ENCODE measurements at regions not wholly inside any gene's neighbourhood (a gene's known extent, or its start where the extent isn't known, plus 50 kb on each side); places are given as distances from the start of the nearest gene placed in this dataset.

DNA sequence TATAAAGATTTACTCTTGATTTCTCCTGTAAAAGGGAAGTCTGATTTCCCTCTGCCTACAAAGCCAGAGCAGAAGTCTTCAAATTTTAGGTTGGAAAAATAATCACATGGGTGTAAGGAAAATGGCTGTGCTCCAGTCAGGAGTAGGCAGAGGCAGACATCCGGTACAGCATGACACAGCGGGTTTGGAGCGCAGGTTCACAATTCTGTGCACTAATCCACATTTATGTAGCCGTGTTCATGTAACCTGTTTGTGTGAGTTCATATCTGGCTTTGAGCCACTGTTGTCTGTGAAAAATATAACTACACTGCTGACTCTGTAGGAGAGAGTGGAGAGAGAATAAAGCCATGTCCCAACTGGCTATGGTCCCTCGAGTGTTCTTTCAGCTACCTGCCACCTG lies 248.0 kb downstream of the CASP12 start:
- TF ChIP-seq, protein P1, sequence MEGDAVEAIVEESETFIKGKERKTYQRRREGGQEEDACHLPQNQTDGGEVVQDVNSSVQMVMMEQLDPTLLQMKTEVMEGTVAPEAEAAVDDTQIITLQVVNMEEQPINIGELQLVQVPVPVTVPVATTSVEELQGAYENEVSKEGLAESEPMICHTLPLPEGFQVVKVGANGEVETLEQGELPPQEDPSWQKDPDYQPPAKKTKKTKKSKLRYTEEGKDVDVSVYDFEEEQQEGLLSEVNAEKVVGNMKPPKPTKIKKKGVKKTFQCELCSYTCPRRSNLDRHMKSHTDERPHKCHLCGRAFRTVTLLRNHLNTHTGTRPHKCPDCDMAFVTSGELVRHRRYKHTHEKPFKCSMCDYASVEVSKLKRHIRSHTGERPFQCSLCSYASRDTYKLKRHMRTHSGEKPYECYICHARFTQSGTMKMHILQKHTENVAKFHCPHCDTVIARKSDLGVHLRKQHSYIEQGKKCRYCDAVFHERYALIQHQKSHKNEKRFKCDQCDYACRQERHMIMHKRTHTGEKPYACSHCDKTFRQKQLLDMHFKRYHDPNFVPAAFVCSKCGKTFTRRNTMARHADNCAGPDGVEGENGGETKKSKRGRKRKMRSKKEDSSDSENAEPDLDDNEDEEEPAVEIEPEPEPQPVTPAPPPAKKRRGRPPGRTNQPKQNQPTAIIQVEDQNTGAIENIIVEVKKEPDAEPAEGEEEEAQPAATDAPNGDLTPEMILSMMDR (conservative IDR thresholded peaks at IDR 0.05 in 1 of 2, IDR thresholded peaks at IDR 0.05 in 1 of 2; ENCODE audit: low read depth in 1 of 2, low read length in 2 of 2): no peak
- no peak for TF ChIP-seq EZH2 (IDR thresholded peaks at IDR 0.05; ENCODE audit: low read length, missing control alignments)
- Histone ChIP-seq H3K9me3 (ENCODE audit: control insufficient read depth, insufficient read depth, low read depth, low read length) (no peaks in the 10 kb centered on the region), H3K9ac (ENCODE audit: insufficient read depth, low read length) (no peak overlapping the region), H2AFZ (ENCODE audit: low read length) (no peak overlapping the region), H4K20me1 (ENCODE audit: control insufficient read depth, extremely low read depth, insufficient read depth, low read length) (no peaks in the 10 kb centered on the region), H3K27ac (ENCODE audit: insufficient read depth, low read length) (no peak overlapping the region), H3K4me3 (replicated peaks in 1 of 4; ENCODE audit: control extremely low read depth in 1 of 4, insufficient read depth in 1 of 4, low read depth in 3 of 4, low read length in 4 of 4) (no peak overlapping the region), H3K79me2 (ENCODE audit: control insufficient read depth, insufficient read depth, low read length) (no peaks in the 10 kb centered on the region), H3K27me3 (ENCODE audit: control insufficient read depth, insufficient read depth, low read length) (no peaks in the 10 kb centered on the region), H3K36me3 (ENCODE audit: control insufficient read depth, insufficient read depth, low read length) (no peaks in the 10 kb centered on the region), H3K4me1 (ENCODE audit: control insufficient read depth, extremely low read depth, insufficient read depth, low read length) (no peaks in the 10 kb centered on the region), H3K4me2 (ENCODE audit: extremely low read depth, insufficient read depth, low read length) (no peak overlapping the region)
- DNase-seq (ENCODE audit: low read depth in 2 of 2): no peak

DNA sequence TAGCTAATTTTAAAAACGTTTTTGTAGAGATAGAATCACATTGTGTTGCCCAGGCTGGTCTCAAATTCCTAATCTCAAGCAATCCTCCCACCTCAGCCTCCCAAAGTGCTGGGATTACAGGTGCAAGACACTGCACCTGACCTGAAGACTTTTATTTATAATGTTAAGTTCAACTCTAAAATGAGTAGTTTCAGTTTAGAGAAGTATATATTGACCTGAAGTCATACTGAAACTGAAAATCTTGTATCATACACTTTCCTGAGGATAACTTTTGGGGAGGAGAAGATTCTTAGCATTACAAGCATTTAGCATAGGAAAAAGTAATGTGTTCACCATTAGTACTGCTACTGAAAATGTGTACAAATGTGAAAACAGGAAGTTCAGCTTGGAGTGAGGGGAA lies 249.3 kb downstream of the CASP12 start:
- Histone ChIP-seq H3K79me2 (ENCODE audit: control insufficient read depth, insufficient read depth, low read length) (no peaks in the 10 kb centered on the region), H2AFZ (ENCODE audit: low read length) (no peak overlapping the region), H3K27me3 (ENCODE audit: control insufficient read depth, insufficient read depth, low read length) (no peaks in the 10 kb centered on the region), H3K4me3 (replicated peaks in 1 of 4; ENCODE audit: control extremely low read depth in 1 of 4, insufficient read depth in 1 of 4, low read depth in 3 of 4, low read length in 4 of 4) (no peak overlapping the region), H3K4me2 (ENCODE audit: extremely low read depth, insufficient read depth, low read length) (no peak overlapping the region), H3K9me3 (ENCODE audit: control insufficient read depth, insufficient read depth, low read depth, low read length) (no peaks in the 10 kb centered on the region), H3K9ac (ENCODE audit: insufficient read depth, low read length) (no peak overlapping the region), H3K36me3 (ENCODE audit: control insufficient read depth, insufficient read depth, low read length) (no peaks in the 10 kb centered on the region), H4K20me1 (ENCODE audit: control insufficient read depth, extremely low read depth, insufficient read depth, low read length) (no peaks in the 10 kb centered on the region), H3K27ac (ENCODE audit: insufficient read depth, low read length) (no peak overlapping the region), H3K4me1 (ENCODE audit: control insufficient read depth, extremely low read depth, insufficient read depth, low read length) (no peaks in the 10 kb centered on the region)
- DNase-seq (ENCODE audit: low read depth in 2 of 2): no peak
- TF ChIP-seq, protein P1 (conservative IDR thresholded peaks at IDR 0.05 in 1 of 2, IDR thresholded peaks at IDR 0.05 in 1 of 2; ENCODE audit: low read depth in 1 of 2, low read length in 2 of 2): no peak
- no peak for TF ChIP-seq EZH2 (IDR thresholded peaks at IDR 0.05; ENCODE audit: low read length, missing control alignments)

DNA sequence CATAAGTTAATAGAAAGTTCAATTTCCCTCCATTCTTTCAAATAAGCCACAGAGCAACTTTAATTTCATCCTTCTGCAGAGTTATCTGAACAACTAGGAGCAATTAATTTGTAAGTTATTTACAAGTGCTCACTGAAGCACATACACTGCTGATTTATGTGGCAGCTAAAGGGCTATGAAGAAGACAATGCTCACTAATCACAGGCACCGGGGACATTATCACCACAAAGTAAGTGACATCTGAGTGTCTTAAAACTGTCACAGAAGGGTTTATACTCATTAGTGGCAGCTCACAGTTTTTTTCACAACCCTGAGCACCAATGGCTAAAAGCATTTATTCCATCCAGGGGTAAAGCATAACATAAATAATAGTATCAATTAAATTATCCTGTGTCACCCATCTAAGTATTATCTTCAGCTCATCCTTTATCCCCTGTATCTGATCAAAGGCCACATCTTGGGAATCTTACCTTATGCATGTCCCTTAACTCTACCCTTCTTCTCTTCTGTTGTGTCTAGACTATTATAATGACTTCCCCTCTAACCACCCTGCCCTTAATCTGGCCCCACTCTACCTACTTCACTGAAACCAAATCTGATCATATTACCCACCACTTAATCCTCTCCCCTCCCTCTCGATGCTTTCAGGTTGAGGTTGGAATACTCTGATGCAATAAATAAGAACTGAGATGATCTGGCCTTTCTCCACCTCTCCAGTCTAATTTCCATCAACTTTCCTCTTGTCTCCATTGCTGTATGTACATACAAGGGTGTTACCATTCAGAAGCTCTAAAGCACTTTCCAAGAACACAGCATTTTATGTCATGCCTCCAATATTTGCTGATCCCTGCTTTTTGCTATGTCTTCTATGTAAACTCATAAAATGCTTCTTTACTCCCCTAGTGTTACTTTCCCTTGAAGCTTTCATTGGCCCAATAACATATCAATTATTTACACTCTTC lies 252.7 kb downstream of the CASP12 start:
- Histone ChIP-seq H2AFZ (ENCODE audit: low read length) (no peak overlapping the region), H3K27me3 (ENCODE audit: control insufficient read depth, insufficient read depth, low read length) (no peaks in the 10 kb centered on the region), H3K9me3 (ENCODE audit: control insufficient read depth, insufficient read depth, low read depth, low read length) (no peaks in the 10 kb centered on the region), H3K4me3 (replicated peaks in 1 of 4; ENCODE audit: control extremely low read depth in 1 of 4, insufficient read depth in 1 of 4, low read depth in 3 of 4, low read length in 4 of 4) (no peak overlapping the region), H3K36me3 (ENCODE audit: control insufficient read depth, insufficient read depth, low read length) (no peaks in the 10 kb centered on the region), H4K20me1 (ENCODE audit: control insufficient read depth, extremely low read depth, insufficient read depth, low read length) (no peaks in the 10 kb centered on the region), H3K4me1 (ENCODE audit: control insufficient read depth, extremely low read depth, insufficient read depth, low read length) (no peaks in the 10 kb centered on the region), H3K27ac (ENCODE audit: insufficient read depth, low read length) (no peak overlapping the region), H3K4me2 (ENCODE audit: extremely low read depth, insufficient read depth, low read length) (no peak overlapping the region), H3K9ac (ENCODE audit: insufficient read depth, low read length) (no peak overlapping the region), H3K79me2 (ENCODE audit: control insufficient read depth, insufficient read depth, low read length) (no peaks in the 10 kb centered on the region)
- TF ChIP-seq EZH2 (IDR thresholded peaks at IDR 0.05; ENCODE audit: low read length, missing control alignments): no peak
- TF ChIP-seq, protein P1 (conservative IDR thresholded peaks at IDR 0.05 in 1 of 2, IDR thresholded peaks at IDR 0.05 in 1 of 2; ENCODE audit: low read depth in 1 of 2, low read length in 2 of 2): no peak
- no peak for DNase-seq (ENCODE audit: low read depth in 2 of 2)
